ENCODE measurements at regions not wholly inside any gene's neighbourhood (a gene's known extent, or its start where the extent isn't known, plus 50 kb on each side); places are given as distances from the start of the nearest gene placed in this dataset.

DNA sequence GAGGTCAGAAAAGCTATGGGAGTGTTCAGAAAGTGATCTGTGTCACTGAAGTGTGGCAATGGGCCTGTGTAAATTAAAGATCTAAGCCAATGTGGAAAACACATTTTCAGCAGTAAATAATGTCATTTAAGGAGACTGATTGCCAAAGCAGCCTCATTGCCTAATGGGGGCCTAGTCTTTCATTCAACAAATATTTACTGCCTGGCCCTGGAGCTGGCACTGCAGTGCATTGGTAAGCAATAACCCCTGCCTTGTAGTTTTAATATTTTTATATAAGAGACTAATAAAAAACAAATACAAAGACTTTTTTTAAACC is 326.6 kb downstream of the BTG1 start (continued):
- TF ChIP-seq, protein P1, sequence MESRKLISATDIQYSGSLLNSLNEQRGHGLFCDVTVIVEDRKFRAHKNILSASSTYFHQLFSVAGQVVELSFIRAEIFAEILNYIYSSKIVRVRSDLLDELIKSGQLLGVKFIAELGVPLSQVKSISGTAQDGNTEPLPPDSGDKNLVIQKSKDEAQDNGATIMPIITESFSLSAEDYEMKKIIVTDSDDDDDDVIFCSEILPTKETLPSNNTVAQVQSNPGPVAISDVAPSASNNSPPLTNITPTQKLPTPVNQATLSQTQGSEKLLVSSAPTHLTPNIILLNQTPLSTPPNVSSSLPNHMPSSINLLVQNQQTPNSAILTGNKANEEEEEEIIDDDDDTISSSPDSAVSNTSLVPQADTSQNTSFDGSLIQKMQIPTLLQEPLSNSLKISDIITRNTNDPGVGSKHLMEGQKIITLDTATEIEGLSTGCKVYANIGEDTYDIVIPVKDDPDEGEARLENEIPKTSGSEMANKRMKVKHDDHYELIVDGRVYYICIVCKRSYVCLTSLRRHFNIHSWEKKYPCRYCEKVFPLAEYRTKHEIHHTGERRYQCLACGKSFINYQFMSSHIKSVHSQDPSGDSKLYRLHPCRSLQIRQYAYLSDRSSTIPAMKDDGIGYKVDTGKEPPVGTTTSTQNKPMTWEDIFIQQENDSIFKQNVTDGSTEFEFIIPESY (IDR thresholded peaks at IDR 0.05): peak; percentile 83
- TF ChIP-seq SP1 (IDR thresholded peaks at IDR 0.05) (peak; percentile 78), JUND (IDR thresholded peaks at IDR 0.05) (peak; percentile 72 to 81), GABPA (IDR thresholded peaks at IDR 0.05 in 1 of 2, conservative IDR thresholded peaks at IDR 0.05 in 1 of 2) (peak in 1 of 2 donors; percentile 39), HNF4A (conservative IDR thresholded peaks at IDR 0.05) (peak; percentile 82 to 86), YY1 (IDR thresholded peaks at IDR 0.05) (peak; percentile 31), NR2F2 (IDR thresholded peaks at IDR 0.05) (no peak), RAD21 (IDR thresholded peaks at IDR 0.05) (peak; percentile 55 to 62), FOXA2 (IDR thresholded peaks at IDR 0.05) (peak; percentile 90), RXRA (IDR thresholded peaks at IDR 0.05) (peak; percentile 96)
- TF ChIP-seq, protein P2, sequence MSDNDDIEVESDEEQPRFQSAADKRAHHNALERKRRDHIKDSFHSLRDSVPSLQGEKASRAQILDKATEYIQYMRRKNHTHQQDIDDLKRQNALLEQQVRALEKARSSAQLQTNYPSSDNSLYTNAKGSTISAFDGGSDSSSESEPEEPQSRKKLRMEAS (IDR thresholded peaks at IDR 0.05): peak; percentile 75

DNA sequence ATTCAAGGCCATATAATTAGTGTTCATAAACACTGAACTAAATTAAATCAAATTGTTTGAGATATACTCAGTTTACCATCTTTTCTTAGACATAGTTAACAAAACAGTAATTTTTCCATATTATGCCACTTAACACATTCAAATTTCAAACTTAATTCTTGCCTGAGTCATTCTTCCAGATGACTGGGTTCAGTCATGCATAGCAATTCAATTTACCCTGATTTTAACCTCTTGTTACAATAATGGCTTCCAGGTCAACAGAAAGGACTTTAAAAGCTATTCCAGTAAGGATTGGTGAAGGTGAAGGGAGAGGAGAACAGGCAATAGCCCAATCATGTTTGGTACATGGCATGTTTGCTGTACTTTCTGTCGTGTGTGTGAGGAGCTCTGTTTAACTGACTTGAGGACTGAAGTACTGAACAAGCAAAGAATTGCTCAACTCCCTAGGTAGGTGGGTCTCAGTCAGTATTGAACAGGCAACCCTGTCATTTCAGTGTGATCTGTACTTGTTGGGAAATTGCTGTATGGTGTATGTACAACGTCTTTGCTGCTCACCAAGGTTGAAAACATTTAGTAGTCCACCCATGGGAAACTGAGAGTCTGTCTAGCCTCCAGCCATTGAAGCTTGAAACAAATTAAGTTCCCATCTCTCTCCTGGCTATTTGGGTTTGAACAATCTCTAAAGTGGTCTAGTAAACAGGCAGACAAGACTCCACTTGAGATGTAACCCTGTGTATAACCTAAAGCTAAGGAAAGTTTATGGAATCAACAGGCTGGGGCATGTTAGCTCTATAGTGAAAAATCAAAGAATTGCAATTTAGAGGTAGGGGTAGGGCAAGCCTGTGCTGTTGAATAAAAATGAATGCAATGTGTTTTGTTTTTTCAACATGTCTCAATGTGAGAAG is 327.2 kb downstream of the BTG1 start:
- TF ChIP-seq, protein P3, sequence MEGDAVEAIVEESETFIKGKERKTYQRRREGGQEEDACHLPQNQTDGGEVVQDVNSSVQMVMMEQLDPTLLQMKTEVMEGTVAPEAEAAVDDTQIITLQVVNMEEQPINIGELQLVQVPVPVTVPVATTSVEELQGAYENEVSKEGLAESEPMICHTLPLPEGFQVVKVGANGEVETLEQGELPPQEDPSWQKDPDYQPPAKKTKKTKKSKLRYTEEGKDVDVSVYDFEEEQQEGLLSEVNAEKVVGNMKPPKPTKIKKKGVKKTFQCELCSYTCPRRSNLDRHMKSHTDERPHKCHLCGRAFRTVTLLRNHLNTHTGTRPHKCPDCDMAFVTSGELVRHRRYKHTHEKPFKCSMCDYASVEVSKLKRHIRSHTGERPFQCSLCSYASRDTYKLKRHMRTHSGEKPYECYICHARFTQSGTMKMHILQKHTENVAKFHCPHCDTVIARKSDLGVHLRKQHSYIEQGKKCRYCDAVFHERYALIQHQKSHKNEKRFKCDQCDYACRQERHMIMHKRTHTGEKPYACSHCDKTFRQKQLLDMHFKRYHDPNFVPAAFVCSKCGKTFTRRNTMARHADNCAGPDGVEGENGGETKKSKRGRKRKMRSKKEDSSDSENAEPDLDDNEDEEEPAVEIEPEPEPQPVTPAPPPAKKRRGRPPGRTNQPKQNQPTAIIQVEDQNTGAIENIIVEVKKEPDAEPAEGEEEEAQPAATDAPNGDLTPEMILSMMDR (IDR thresholded peaks at IDR 0.05; ENCODE audit: low read depth, low read length, missing input control): no peak
- TF ChIP-seq, protein P1 (IDR thresholded peaks at IDR 0.05): no peak
- TF ChIP-seq GABPA (IDR thresholded peaks at IDR 0.05 in 1 of 2, conservative IDR thresholded peaks at IDR 0.05 in 1 of 2) (no peak), FOXA2 (IDR thresholded peaks at IDR 0.05) (no peak), HNF4G (IDR thresholded peaks at IDR 0.05) (no peak), RXRA (IDR thresholded peaks at IDR 0.05) (no peak), TAF1 (conservative IDR thresholded peaks at IDR 0.05) (no peak), NR2F2 (IDR thresholded peaks at IDR 0.05) (no peak), FOXA1 (IDR thresholded peaks at IDR 0.05) (no peak), RAD21 (IDR thresholded peaks at IDR 0.05) (peak in 1 of 2 donors; percentile 3), EGR1 (IDR thresholded peaks at IDR 0.05; ENCODE audit: low read depth in 2 of 2) (no peak), HNF4A (conservative IDR thresholded peaks at IDR 0.05) (peak in 1 of 2 donors; percentile 29), JUND (IDR thresholded peaks at IDR 0.05) (peak in 1 of 2 donors; percentile 15), SP1 (IDR thresholded peaks at IDR 0.05) (peak; percentile 5), YY1 (IDR thresholded peaks at IDR 0.05) (no peak)
- TF ChIP-seq, protein P4, sequence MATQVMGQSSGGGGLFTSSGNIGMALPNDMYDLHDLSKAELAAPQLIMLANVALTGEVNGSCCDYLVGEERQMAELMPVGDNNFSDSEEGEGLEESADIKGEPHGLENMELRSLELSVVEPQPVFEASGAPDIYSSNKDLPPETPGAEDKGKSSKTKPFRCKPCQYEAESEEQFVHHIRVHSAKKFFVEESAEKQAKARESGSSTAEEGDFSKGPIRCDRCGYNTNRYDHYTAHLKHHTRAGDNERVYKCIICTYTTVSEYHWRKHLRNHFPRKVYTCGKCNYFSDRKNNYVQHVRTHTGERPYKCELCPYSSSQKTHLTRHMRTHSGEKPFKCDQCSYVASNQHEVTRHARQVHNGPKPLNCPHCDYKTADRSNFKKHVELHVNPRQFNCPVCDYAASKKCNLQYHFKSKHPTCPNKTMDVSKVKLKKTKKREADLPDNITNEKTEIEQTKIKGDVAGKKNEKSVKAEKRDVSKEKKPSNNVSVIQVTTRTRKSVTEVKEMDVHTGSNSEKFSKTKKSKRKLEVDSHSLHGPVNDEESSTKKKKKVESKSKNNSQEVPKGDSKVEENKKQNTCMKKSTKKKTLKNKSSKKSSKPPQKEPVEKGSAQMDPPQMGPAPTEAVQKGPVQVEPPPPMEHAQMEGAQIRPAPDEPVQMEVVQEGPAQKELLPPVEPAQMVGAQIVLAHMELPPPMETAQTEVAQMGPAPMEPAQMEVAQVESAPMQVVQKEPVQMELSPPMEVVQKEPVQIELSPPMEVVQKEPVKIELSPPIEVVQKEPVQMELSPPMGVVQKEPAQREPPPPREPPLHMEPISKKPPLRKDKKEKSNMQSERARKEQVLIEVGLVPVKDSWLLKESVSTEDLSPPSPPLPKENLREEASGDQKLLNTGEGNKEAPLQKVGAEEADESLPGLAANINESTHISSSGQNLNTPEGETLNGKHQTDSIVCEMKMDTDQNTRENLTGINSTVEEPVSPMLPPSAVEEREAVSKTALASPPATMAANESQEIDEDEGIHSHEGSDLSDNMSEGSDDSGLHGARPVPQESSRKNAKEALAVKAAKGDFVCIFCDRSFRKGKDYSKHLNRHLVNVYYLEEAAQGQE (IDR thresholded peaks at IDR 0.05): no peak
- TF ChIP-seq, protein P2 (IDR thresholded peaks at IDR 0.05): no peak
- TF ChIP-seq, protein P5, sequence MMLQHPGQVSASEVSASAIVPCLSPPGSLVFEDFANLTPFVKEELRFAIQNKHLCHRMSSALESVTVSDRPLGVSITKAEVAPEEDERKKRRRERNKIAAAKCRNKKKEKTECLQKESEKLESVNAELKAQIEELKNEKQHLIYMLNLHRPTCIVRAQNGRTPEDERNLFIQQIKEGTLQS (IDR thresholded peaks at IDR 0.05): no peak
- WGBS: 28% methylated on average over 2 of the region's 2 CpGs
- peak; percentile 34 for DNase-seq (ENCODE audit: low spot score)
- peak overlapping the region; percentile 80 to 91 for H3K27ac ChIP-seq (ENCODE audit: low read depth in 1 of 2, low read length in 2 of 2)
- no peaks in the 10 kb centered on the region for H3K36me3 ChIP-seq (ENCODE audit: control insufficient read depth in 4 of 4, insufficient read depth in 3 of 4, low read depth in 1 of 4, low read length in 3 of 4)
- peaks cover 5 to 30% (median 25%) of the 10 kb centered on the region in 4 donors for H3K4me1 ChIP-seq (ENCODE audit: control insufficient read depth in 4 of 4, insufficient read depth in 4 of 4, low read length in 3 of 4)
- no peak overlapping the region for H3K4me3 ChIP-seq (ENCODE audit: low read depth in 1 of 3, low read length in 3 of 3)
- H3K9ac ChIP-seq (ENCODE audit: low read depth in 1 of 2, low read length in 2 of 2): no peak overlapping the region
- no peaks in the 10 kb centered on the region for H3K27me3 ChIP-seq (ENCODE audit: control insufficient read depth in 4 of 4, insufficient read depth in 4 of 4, low read length in 3 of 4)
- H3K9me3 ChIP-seq (ENCODE audit: control insufficient read depth in 4 of 4, low read length in 3 of 4): peaks cover 0 to 3% (median 0%) of the 10 kb centered on the region in 4 donors

All from liver (tissue), 8 donors.